CD4-positive, alpha-beta T cell (primary cell): ENCODE measurements at regions not wholly inside any gene's neighbourhood (a gene's known extent, or its start where the extent isn't known, plus 50 kb on each side); places are given as distances from the start of the nearest gene placed in this dataset.

Experiments
- ATAC-seq: fragments of 200-7000 bp; cut with Tn5 transposase; one replicate; pipeline ENCODE4 v1.10.0; 2022; ENCODE audit warnings: mild to moderate bottlenecking; ENCODE audit not compliant: poor library complexity
- CTCF ChIA-PET: fragments of 350-600 bp; sonication (Branson Sonifier 250); formaldehyde crosslinking; loops from one replicate; lab custom pipeline; 2021; ENCODE audit warnings: antibody characterized with exemption, inconsistent platforms; lab: Charles Lee
- POLR2A ChIA-PET: fragments of 350-600 bp; sonication (Branson Sonifier 250); formaldehyde crosslinking; loops from one replicate; lab custom pipeline; 2021; ENCODE audit warnings: antibody characterized with exemption, inconsistent platforms; lab: Charles Lee
- DNase-seq, 14 experiments: peaks; one replicate each; pipeline ENCODE4 v3.0.0-alpha.2; 2013 to 2020; ENCODE audit warnings: mixed read lengths in 2 of 14
- H3K27ac ChIP-seq, 2 donors: one replicate each; pipeline versions ENCODE4 v1.5.1 to v1.7.0; 2013; ENCODE audit warnings: low read length in 2 of 2, low read depth in 1 of 2, mild to moderate bottlenecking in 1 of 2
- H3K27me3 ChIP-seq, 2 experiments: 1 replicate in 1 of 2; 2 replicates in 1 of 2; pipeline versions ENCODE4 v1.6.1 to v1.7.0; 2013; ENCODE audit warnings: low read length in 2 of 2, control low read depth in 1 of 2, mild to moderate bottlenecking in 1 of 2, moderate library complexity in 1 of 2; ENCODE audit not compliant: insufficient read depth in 2 of 2, control insufficient read depth in 1 of 2
- H3K36me3 ChIP-seq: one replicate; pipeline ENCODE4 v1.6.1; 2013; ENCODE audit warnings: low read length, control low read depth; ENCODE audit not compliant: insufficient read depth
- H3K4me1 ChIP-seq: one replicate; pipeline ENCODE4 v1.6.1; 2013; ENCODE audit warnings: low read length, control low read depth; ENCODE audit not compliant: insufficient read depth
- H3K4me3 ChIP-seq: one replicate; pipeline ENCODE4 v1.5.1; 2013; ENCODE audit warnings: mild to moderate bottlenecking, low read length, moderate library complexity
- H3K9me3 ChIP-seq, 2 experiments: 1 replicate in 1 of 2; 2 replicates in 1 of 2; pipeline versions ENCODE4 v1.6.1 to v1.7.0; 2013; ENCODE audit warnings: low read length in 2 of 2, mild to moderate bottlenecking in 2 of 2, control low read depth in 1 of 2, moderate library complexity in 1 of 2; ENCODE audit not compliant: control insufficient read depth in 1 of 2, insufficient read depth in 1 of 2
- H3K27ac Mint-ChIP-seq: one replicate; pipeline ENCODE4 v1.8.0; 2020; ENCODE audit warnings: mixed read lengths
- H3K27me3 Mint-ChIP-seq: one replicate; pipeline ENCODE4 v1.8.0; 2021; ENCODE audit warnings: mixed read lengths
- H3K36me3 Mint-ChIP-seq: one replicate; pipeline ENCODE4 v1.8.0; 2021; ENCODE audit warnings: low read depth, mixed read lengths
- H3K4me1 Mint-ChIP-seq: one replicate; pipeline ENCODE4 v1.8.0; 2021; ENCODE audit warnings: low read depth, mixed read lengths
- H3K4me3 Mint-ChIP-seq: one replicate; pipeline ENCODE4 v1.8.0; 2020; ENCODE audit warnings: mild to moderate bottlenecking, mixed read lengths
- H3K9me3 Mint-ChIP-seq: one replicate; pipeline ENCODE4 v1.8.0; 2020; ENCODE audit warnings: mixed read lengths
- CTCF ChIP-seq: fragments of 200-600 bp; IDR thresholded peaks from one replicate; pipeline ENCODE4 v1.8.0; 2022; ENCODE audit warnings: antibody characterized with exemption, mild to moderate bottlenecking
- intact Hi-C, 2 experiments: fragments of 100-400 bp; cut with DNase I in 1 of 2; cut with micrococcal nuclease in 1 of 2; formaldehyde crosslinking; loops; one replicate each; pipeline versions ENCODE4 v1.15.1 to v1.9.0; 2023 to 2025; cut with DNase I, micrococcal nuclease

GRCh38 chr9:86730163-86730928, 217.0 kb downstream of the GAS1 start:
- no peaks in the 10 kb centered on the region for H3K27me3 Mint-ChIP-seq

GRCh38 chr9:86724529-86724928, 222.8 kb downstream of the GAS1 start:
- Mint-ChIP-seq H3K36me3 (no peaks in the 10 kb centered on the region), H3K27me3 (peaks cover 7% of the 10 kb centered on the region), H3K9me3 (no peaks in the 10 kb centered on the region), H3K4me3 (no peak overlapping the region), H3K27ac (no peak overlapping the region), H3K4me1 (peaks cover 5% of the 10 kb centered on the region)
- intact Hi-C loops = no loop called here
- DNase-seq = no peak
- Histone ChIP-seq H3K4me1 (no peaks in the 10 kb centered on the region), H3K27ac (no peak overlapping the region), H3K9me3 (no peaks in the 10 kb centered on the region), H3K4me3 (no peak overlapping the region), H3K27me3 (no peaks in the 10 kb centered on the region), H3K36me3 (no peaks in the 10 kb centered on the region)
- no peak for ATAC-seq
- TF ChIP-seq CTCF = no peak
- CTCF ChIA-PET = no interaction called here
- POLR2A ChIA-PET = no interaction called here

More at GRCh38 chr9:86730163-86730928, 217.0 kb downstream of the GAS1 start:
- Histone ChIP-seq H3K36me3 (no peaks in the 10 kb centered on the region), H3K4me3 (no peak overlapping the region), H3K27ac (no peak overlapping the region), H3K4me1 (no peaks in the 10 kb centered on the region), H3K9me3 (no peaks in the 10 kb centered on the region), H3K27me3 (no peaks in the 10 kb centered on the region)
- POLR2A ChIA-PET = no interaction called here
- CTCF ChIA-PET = no interaction called here
- ATAC-seq (no peak), DNase-seq (no peak)
- Mint-ChIP-seq H3K4me3 (no peak overlapping the region), H3K9me3 (no peaks in the 10 kb centered on the region), H3K36me3 (no peaks in the 10 kb centered on the region), H3K27ac (no peak overlapping the region), H3K4me1 (no peaks in the 10 kb centered on the region)
- intact Hi-C loops = no loop called here
- TF ChIP-seq CTCF = no peak

GRCh38 chr9:86723346-86723745, 224.0 kb downstream of the GAS1 start:
- H3K27me3 ChIP-seq = no peaks in the 10 kb centered on the region
- ChIA-PET CTCF (no interaction called here), POLR2A (no interaction called here)
- no peaks in the 10 kb centered on the region for H3K36me3 Mint-ChIP-seq
- intact Hi-C loops = no loop called here
- H3K4me3 ChIP-seq = no peak overlapping the region
- no peak for ATAC-seq
- H3K27me3 Mint-ChIP-seq = peaks cover 7% of the 10 kb centered on the region
- H3K4me1 Mint-ChIP-seq = peaks cover 5% of the 10 kb centered on the region
- no peaks in the 10 kb centered on the region for H3K9me3 ChIP-seq
- no peak overlapping the region for H3K27ac Mint-ChIP-seq
- no peak for TF ChIP-seq CTCF
- H3K27ac ChIP-seq = no peak overlapping the region
- no peak overlapping the region for H3K4me3 Mint-ChIP-seq
- H3K9me3 Mint-ChIP-seq = no peaks in the 10 kb centered on the region
- H3K4me1 ChIP-seq = no peaks in the 10 kb centered on the region
- H3K36me3 ChIP-seq = no peaks in the 10 kb centered on the region
- peak in 2 of 14 experiments; percentile 9 to 15 for DNase-seq
